Lung (tissue), 11 donors: ENCODE measurements at regions not wholly inside any gene's neighbourhood (a gene's known extent, or its start where the extent isn't known, plus 50 kb on each side); places are given as distances from the start of the nearest gene placed in this dataset.
"Not testable (repeated sequence)": the region's sequence is repeated elsewhere in the genome, so short reads cannot be mapped to it uniquely, and the experiment has no call there.

Source experiments
- ATAC-seq: fragments of 200-7000 bp; cut with Tn5 transposase; one replicate; pipeline ENCODE4 v1.9.1; 2020; ENCODE audit warnings: moderate number of reproducible peaks; ENCODE audit not compliant: insufficient read depth, low FRiP score
- DNase-seq, 3 donors: peaks; one replicate each; pipeline ENCODE4 v3.0.0-alpha.2; 2013 to 2017
- H3K27ac ChIP-seq, 2 donors: one replicate each; pipeline ENCODE4 v1.5.1; 2013; ENCODE audit warnings: mild to moderate bottlenecking in 2 of 2, moderate library complexity in 2 of 2, control low read depth in 1 of 2, inconsistent platforms in 1 of 2, low read depth in 1 of 2, low read length in 1 of 2
- H3K27me3 ChIP-seq, 3 donors: one replicate each; pipeline ENCODE4 v1.5.1; 2013; ENCODE audit warnings: low read length in 2 of 3; ENCODE audit not compliant: control insufficient read depth in 3 of 3, insufficient read depth in 3 of 3
- H3K36me3 ChIP-seq, 4 donors: one replicate each; pipeline ENCODE4 v1.5.1; 2013; ENCODE audit warnings: low read length in 4 of 4, mild to moderate bottlenecking in 1 of 4, moderate library complexity in 1 of 4; ENCODE audit not compliant: control insufficient read depth in 4 of 4, insufficient read depth in 4 of 4
- H3K4me1 ChIP-seq, 5 donors: one replicate each; pipeline ENCODE4 v1.5.1; 2013; ENCODE audit warnings: low read length in 5 of 5, mild to moderate bottlenecking in 2 of 5, moderate library complexity in 1 of 5; ENCODE audit not compliant: control insufficient read depth in 5 of 5, insufficient read depth in 5 of 5
- H3K4me3 ChIP-seq: one replicate; pipeline ENCODE4 v1.5.1; 2013; ENCODE audit warnings: mild to moderate bottlenecking, control low read depth, moderate library complexity
- H3K9ac ChIP-seq, 2 donors: one replicate each; pipeline ENCODE4 v1.5.1; 2013; ENCODE audit warnings: low read length in 2 of 2, control low read depth in 1 of 2; ENCODE audit not compliant: insufficient read depth in 1 of 2
- H3K9me3 ChIP-seq, 4 donors: one replicate each; pipeline ENCODE4 v1.5.1; 2013; ENCODE audit warnings: low read length in 3 of 4, mild to moderate bottlenecking in 1 of 4, moderate library complexity in 1 of 4; ENCODE audit not compliant: control insufficient read depth in 4 of 4, insufficient read depth in 3 of 4
- WGBS, 2 donors: extraction: QIAGEN DNeasy Blood & Tissue Kit; methylation state at CpG; one replicate each; pipeline ENCODE4 v1.1.7; 2013; 5-methylcytosine and 5-hydroxymethylcytosine counted together
- TF ChIP-seq, protein P1 (sequence below): IDR thresholded peaks from 2 replicates; pipeline ENCODE4 v1.5.1; 2012; ENCODE audit warnings: mild to moderate bottlenecking; ENCODE audit errors: control extremely low read depth, extremely low read depth
- donor health status: control.
- donor health status: control.
- donor health status: Bipolar disorder and iron deficiency.
- donor health status: healthy.
- donor health status: DM: yes; HTN: yes; CAD: no.

DNA sequence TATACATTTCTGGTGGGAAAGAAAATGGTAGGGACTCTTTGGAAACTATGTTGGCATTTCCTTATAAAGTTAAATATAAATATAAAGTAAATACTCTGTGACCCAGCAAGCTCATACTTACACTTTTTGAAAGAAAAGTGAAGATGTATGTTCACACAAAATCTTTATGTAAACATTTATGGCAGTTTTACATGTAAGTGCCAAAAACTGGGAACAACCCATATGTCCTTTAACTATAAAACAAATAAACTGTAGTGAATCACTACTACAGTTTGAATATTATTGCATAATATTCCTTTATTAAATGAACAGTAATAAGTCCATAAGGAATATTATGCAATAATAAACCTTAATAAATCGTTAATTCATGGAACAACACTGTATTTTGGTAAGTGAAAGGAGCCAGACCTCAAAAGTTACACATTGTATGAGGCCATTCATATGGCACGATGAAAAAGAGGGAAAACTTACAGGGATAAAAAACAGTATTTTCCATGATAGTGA is 1660.3 kb upstream of the LRRTM3 start:
- TF ChIP-seq, protein P1, sequence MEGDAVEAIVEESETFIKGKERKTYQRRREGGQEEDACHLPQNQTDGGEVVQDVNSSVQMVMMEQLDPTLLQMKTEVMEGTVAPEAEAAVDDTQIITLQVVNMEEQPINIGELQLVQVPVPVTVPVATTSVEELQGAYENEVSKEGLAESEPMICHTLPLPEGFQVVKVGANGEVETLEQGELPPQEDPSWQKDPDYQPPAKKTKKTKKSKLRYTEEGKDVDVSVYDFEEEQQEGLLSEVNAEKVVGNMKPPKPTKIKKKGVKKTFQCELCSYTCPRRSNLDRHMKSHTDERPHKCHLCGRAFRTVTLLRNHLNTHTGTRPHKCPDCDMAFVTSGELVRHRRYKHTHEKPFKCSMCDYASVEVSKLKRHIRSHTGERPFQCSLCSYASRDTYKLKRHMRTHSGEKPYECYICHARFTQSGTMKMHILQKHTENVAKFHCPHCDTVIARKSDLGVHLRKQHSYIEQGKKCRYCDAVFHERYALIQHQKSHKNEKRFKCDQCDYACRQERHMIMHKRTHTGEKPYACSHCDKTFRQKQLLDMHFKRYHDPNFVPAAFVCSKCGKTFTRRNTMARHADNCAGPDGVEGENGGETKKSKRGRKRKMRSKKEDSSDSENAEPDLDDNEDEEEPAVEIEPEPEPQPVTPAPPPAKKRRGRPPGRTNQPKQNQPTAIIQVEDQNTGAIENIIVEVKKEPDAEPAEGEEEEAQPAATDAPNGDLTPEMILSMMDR: no peak
- WGBS, 2 donors: 75 to 84% methylated on average over 2 of the region's 2 CpGs

DNA sequence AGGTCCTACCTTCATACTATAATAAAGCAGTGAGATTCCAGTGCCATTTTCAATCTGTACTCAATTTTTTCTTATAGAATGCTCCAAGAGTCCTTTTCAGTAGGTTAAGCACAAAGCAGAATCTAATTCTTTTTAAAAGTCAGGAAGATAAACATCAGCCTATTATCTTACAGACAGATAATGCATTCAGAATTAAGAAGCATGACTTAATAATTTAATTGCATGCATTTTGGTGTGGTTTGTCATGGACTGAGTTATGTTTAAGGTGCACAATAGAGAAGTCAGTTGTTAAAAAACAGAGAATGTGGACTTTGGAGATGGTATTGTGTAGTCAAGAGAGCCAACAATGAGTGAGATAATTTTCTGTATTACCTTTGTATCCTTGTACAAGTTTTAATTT is 1656.3 kb upstream of the LRRTM3 start:
- not testable (repeated sequence) for H3K9me3 ChIP-seq, H3K36me3 ChIP-seq, H3K4me1 ChIP-seq, H3K27ac ChIP-seq, H3K27me3 ChIP-seq, H3K4me3 ChIP-seq, ATAC-seq, DNase-seq, H3K9ac ChIP-seq

More for the DNA sequence above, 1660.3 kb upstream of the LRRTM3 start:
- no peaks in the 10 kb centered on the region for H3K36me3 ChIP-seq
- ATAC-seq: no peak
- H3K4me3 ChIP-seq: no peak overlapping the region
- DNase-seq: peak in 1 of 3 donors; percentile 13
- H3K9ac ChIP-seq: no peak overlapping the region
- H3K4me1 ChIP-seq: no peaks in the 10 kb centered on the region
- H3K27me3 ChIP-seq: no peaks in the 10 kb centered on the region
- no peak overlapping the region for H3K27ac ChIP-seq
- H3K9me3 ChIP-seq: peaks cover 0 to 5% (median 0%) of the 10 kb centered on the region in 4 donors

DNA sequence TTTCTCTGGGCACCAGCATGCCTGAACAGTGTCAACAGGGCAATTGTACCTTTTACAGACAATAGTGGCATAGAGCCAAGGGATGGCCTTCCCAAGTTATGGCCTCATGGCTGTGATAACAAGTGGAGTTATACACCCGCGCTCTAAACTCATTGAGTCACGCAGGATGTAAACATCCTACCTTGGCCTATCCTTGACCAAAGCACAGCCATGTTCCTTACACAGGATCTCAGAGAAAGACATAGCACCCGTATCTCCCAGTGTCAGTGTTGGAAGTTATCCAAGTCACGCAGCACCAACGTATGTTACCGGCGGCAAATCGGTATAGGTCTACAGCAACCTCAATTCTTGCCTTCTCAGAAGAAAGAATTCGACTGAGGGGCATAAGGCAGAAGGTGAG is 1654.9 kb upstream of the LRRTM3 start:
- 85 to 92% methylated on average over 10 of the region's 10 CpGs for WGBS, 2 donors

DNA sequence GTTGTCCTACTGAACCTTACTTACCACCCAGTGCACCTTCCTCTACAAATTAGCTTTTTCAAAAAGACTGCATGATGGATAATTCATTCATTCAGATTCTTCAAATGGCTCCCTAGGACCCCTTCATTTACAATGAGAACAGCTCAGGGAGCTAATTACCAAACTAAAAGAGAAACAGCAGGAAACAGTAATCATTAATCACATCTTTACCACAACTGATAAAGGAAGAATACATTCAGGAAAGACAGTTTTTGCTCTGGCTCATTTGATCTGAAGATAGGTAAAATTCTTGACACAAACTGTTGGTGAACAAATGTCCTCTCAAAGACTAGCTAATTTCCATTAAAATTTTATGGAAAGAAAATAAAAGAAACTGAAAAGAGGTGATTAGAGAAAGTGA is 1652.7 kb upstream of the LRRTM3 start:
- H3K9ac ChIP-seq: no peak overlapping the region
- peaks cover 0 to 1% (median 0%) of the 10 kb centered on the region in 4 donors for H3K9me3 ChIP-seq
- no peak overlapping the region for H3K4me3 ChIP-seq
- no peaks in the 10 kb centered on the region for H3K36me3 ChIP-seq
- TF ChIP-seq, protein P1: no peak
- no peaks in the 10 kb centered on the region for H3K27me3 ChIP-seq
- DNase-seq (no peak), ATAC-seq (no peak)
- no peaks in the 10 kb centered on the region for H3K4me1 ChIP-seq
- no peak overlapping the region for H3K27ac ChIP-seq

More for the DNA sequence above, 1654.9 kb upstream of the LRRTM3 start:
- no peak overlapping the region for H3K9ac ChIP-seq
- TF ChIP-seq, protein P1: no peak
- H3K36me3 ChIP-seq: no peaks in the 10 kb centered on the region
- ATAC-seq (no peak), DNase-seq (no peak)
- no peaks in the 10 kb centered on the region for H3K9me3 ChIP-seq
- H3K4me1 ChIP-seq: no peaks in the 10 kb centered on the region
- no peak overlapping the region for H3K27ac ChIP-seq
- no peaks in the 10 kb centered on the region for H3K27me3 ChIP-seq
- no peak overlapping the region for H3K4me3 ChIP-seq
